GM12878 (cell line): ENCODE measurements at regions not wholly inside any gene's neighbourhood (a gene's known extent, or its start where the extent isn't known, plus 50 kb on each side); places are given as distances from the start of the nearest gene placed in this dataset.
"Not testable (repeated sequence)": the region's sequence is repeated elsewhere in the genome, so short reads cannot be mapped to it uniquely, and the experiment has no call there.

Source experiments
- ATAC-seq: fragments of 200-7000 bp; cut with Tn5 transposase; 3 replicates; pipeline ENCODE4 v1.9.1; 2020; ENCODE audit warnings: mild to moderate bottlenecking, moderate library complexity
- BruUV-seq: library from RNA; stranded (reverse); fragments of 400-500 nt; replicated peaks from 2 replicates; lab custom pipeline; 2021; lab: Mats Ljungman, UMichigan
- CTCF ChIA-PET: fragments of 300-600 bp; sonication (Branson Sonifier 250); formaldehyde crosslinking; extraction: SDS; loops from one replicate; lab custom pipeline; 2021; ENCODE audit warnings: inconsistent platforms; lab: Yijun Ruan, JAX
- POLR2A ChIA-PET: fragments of 350-600 bp; formaldehyde crosslinking; extraction: SDS; loops from one replicate; lab custom pipeline; 2021; ENCODE audit warnings: inconsistent platforms; lab: Charles Lee
- RAD21 ChIA-PET: fragments of 300-600 bp; sonication (Branson Sonifier 250); formaldehyde crosslinking; loops from one replicate; lab custom pipeline; 2023; ENCODE audit warnings: antibody characterized with exemption; ENCODE audit not compliant: unreplicated experiment; lab: Charles Lee
- SMC1A ChIA-PET: fragments of 300-600 bp; sonication (Branson Sonifier 250); formaldehyde crosslinking; loops from one replicate; lab custom pipeline; 2023; ENCODE audit not compliant: unreplicated experiment, uncharacterized antibody; lab: Charles Lee
- DNase-seq: peaks from one replicate; pipeline ENCODE4 v3.0.0-alpha.2; 2011; ENCODE audit warnings: low read depth, low spot score
- FAIRE-seq: peaks from 3 replicates; lab custom pipeline; 2011; peaks lifted over from hg19 to GRCh38; lab: Jason Lieb, UNC
- H2AFZ ChIP-seq: 2 replicates; pipeline ENCODE4 v1.6.0; 2011; ENCODE audit warnings: low read depth, low read length, control low read depth; ENCODE audit not compliant: control insufficient read depth
- H3K27ac ChIP-seq: 2 replicates; pipeline ENCODE4 v1.5.1; 2011; ENCODE audit warnings: control low read depth; ENCODE audit not compliant: control insufficient read depth, insufficient read depth
- H3K27me3 ChIP-seq, 2 experiments: replicated peaks in 1 of 2; 2 replicates each; pipeline versions ENCODE4 v1.6.0 to v1.6.1; 2011; ENCODE audit warnings: low read length in 1 of 2; ENCODE audit not compliant: control insufficient read depth in 2 of 2, insufficient read depth in 2 of 2
- H3K36me3 ChIP-seq, 2 experiments: 2 replicates each; pipeline ENCODE4 v1.5.1; 2011; ENCODE audit warnings: low read length in 1 of 2; ENCODE audit not compliant: control insufficient read depth in 2 of 2, insufficient read depth in 2 of 2
- H3K4me1 ChIP-seq: 2 replicates; pipeline ENCODE4 v1.6.1; 2011; ENCODE audit warnings: mild to moderate bottlenecking, low read length, moderate library complexity, mixed read lengths; ENCODE audit not compliant: control insufficient read depth, insufficient read depth
- H3K4me2 ChIP-seq: 2 replicates; pipeline ENCODE4 v1.6.0; 2011; ENCODE audit warnings: control low read depth; ENCODE audit not compliant: control insufficient read depth, insufficient read depth
- H3K4me3 ChIP-seq: fragments of 200-600 bp; sonication (generic); 2 replicates; pipeline ENCODE4 v1.5.1; 2016
- H3K79me2 ChIP-seq: 2 replicates; pipeline ENCODE4 v1.6.0; 2011; ENCODE audit warnings: low read length; ENCODE audit not compliant: control insufficient read depth, insufficient read depth
- H3K9ac ChIP-seq: 2 replicates; pipeline ENCODE4 v1.8.0; 2011; ENCODE audit warnings: low read length, control low read depth, mixed read lengths; ENCODE audit not compliant: control insufficient read depth, insufficient read depth
- H3K9me3 ChIP-seq: replicated peaks from 3 replicates; pipeline ENCODE4 v1.5.1; 2011; ENCODE audit warnings: mild to moderate bottlenecking, low read length; ENCODE audit not compliant: control insufficient read depth, insufficient read depth
- H4K20me1 ChIP-seq: 2 replicates; pipeline ENCODE4 v1.6.0; 2011; ENCODE audit not compliant: control insufficient read depth, insufficient read depth
- BACH1 ChIP-seq: fragments of 450-650 bp; IDR thresholded peaks from 2 replicates; pipeline ENCODE4 v1.6.1; 2017; ENCODE audit warnings: mild to moderate bottlenecking, borderline replicate concordance
- GATAD2B ChIP-seq: fragments of 450-650 bp; conservative IDR thresholded peaks from 2 replicates; pipeline ENCODE4 v1.6.1; 2017; ENCODE audit warnings: low read depth, mild to moderate bottlenecking, moderate library complexity
- NR2F1 ChIP-seq: fragments of 450-650 bp; conservative IDR thresholded peaks from 2 replicates; pipeline ENCODE4 v1.6.1; 2017; ENCODE audit warnings: mild to moderate bottlenecking
- WGBS: methylation state at CpG from one replicate; pipeline ENCODE4 v1.1.6; 2016; ENCODE audit warnings: low lambda C conversion rate; ENCODE audit not compliant: insufficient replicate concordance, insufficient coverage; ENCODE audit errors: missing lambda C conversion rate; 5-methylcytosine and 5-hydroxymethylcytosine counted together
- in situ Hi-C: fragments of 300-500 bp; cut with MboI; formaldehyde crosslinking; loops from 9 replicates; pipeline ENCODE4 v1.14.3; 2018; ENCODE audit warnings: mixed read lengths
- intact Hi-C: fragments of 100-400 bp; cut with micrococcal nuclease; formaldehyde crosslinking; loops from one replicate; pipeline ENCODE4 v1.14.2; 2022; ENCODE audit not compliant: unreplicated experiment

- intact Hi-C loops (no loop called here), in situ Hi-C loops (no loop called here)
- no peak overlapping the region for H3K27ac ChIP-seq
- no peaks in the 10 kb centered on the region; the same call in 2 of the 3 replicates for H3K9me3 ChIP-seq
- CTCF ChIA-PET, result no interaction called here
- FAIRE-seq (no peak), DNase-seq (no peak), ATAC-seq (no peak; the same call in 1 of the 3 replicates)
- no peaks in the 10 kb centered on the region for H3K36me3 ChIP-seq
- H3K4me2 ChIP-seq, result no peak overlapping the region
- no peaks in the 10 kb centered on the region for H3K27me3 ChIP-seq
- no peak overlapping the region for H3K4me3 ChIP-seq
- no peaks in the 10 kb centered on the region for H3K4me1 ChIP-seq
- peak overlapping the region; percentile 17; the same call in 1 of the 2 replicates for H2AFZ ChIP-seq
- WGBS, result 58% methylated on average over 47 of the region's 56 CpGs
- POLR2A ChIA-PET, result no interaction called here
- no peak overlapping the region for H3K9ac ChIP-seq
- H3K79me2 ChIP-seq, result no peaks in the 10 kb centered on the region
- TF ChIP-seq GATAD2B, result 0 out of 2 replicates have a peak, but pooled peaks have one; percentile 32
- no peak for TF ChIP-seq BACH1
- TF ChIP-seq NR2F1, result 0 out of 2 replicates have a peak, but pooled peaks have one; percentile 14
- SMC1A ChIA-PET, result no interaction called here
- RAD21 ChIA-PET, result no interaction called here
- BruUV-seq, result no TSS peak
- H4K20me1 ChIP-seq, result no peaks in the 10 kb centered on the region
Observed at GRCh38 chrX:19912-20571, 261.1 kb upstream of the PLCXD1 start.

- H3K79me2 ChIP-seq, FAIRE-seq, intact Hi-C loops, H3K9me3 ChIP-seq, H3K9ac ChIP-seq, H3K27ac ChIP-seq, H3K4me3 ChIP-seq, H3K4me1 ChIP-seq, H3K4me2 ChIP-seq, H2AFZ ChIP-seq, DNase-seq, ATAC-seq, BruUV-seq, POLR2A ChIA-PET, RAD21 ChIA-PET, H3K27me3 ChIP-seq, SMC1A ChIA-PET, CTCF ChIA-PET, in situ Hi-C loops, H3K36me3 ChIP-seq, H4K20me1 ChIP-seq: not testable (repeated sequence)
- WGBS, result no CpG with 5 or more reads among the region's 6 CpGs
Observed at GRCh38 chrX:24139-24538, 257.0 kb upstream of the PLCXD1 start.
